Stimulated activated CD4-positive, alpha-beta T cell treated with anti-CD3 and anti-CD28 coated beads, Interleukin-12 subunit alpha, Interleukin-12 subunit beta, amount 100 ng/mL, for 48 hours (primary cell): ENCODE measurements at regions not wholly inside any gene's neighbourhood (a gene's known extent, or its start where the extent isn't known, plus 50 kb on each side); places are given as distances from the start of the nearest gene placed in this dataset.

Experiments
- DNase-seq, 3 donors: peaks; one replicate each; pipeline ENCODE4 v3.0.0-alpha.2; 2020; ENCODE audit warnings: low read depth in 2 of 3, low spot score in 1 of 3

DNA sequence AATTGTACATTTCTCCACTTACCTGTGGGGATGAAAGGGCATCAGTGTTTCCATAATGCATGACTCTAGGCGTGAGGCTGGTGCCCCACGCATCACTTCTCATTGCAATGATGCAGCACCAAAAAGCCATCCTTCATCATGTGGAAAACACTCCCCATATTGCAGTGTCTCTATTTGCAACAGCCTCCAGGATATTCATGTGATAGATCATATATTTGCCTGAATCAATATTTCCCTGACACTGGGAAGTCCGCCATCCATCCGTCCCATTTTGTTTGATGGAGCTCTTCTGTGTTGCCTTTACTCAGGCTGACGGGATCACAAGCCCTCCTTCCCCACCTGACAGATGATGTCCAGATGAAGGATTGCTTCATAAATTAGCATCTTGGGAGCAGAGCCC lies 74.5 kb upstream of the CAMK1G start:
- no peak for DNase-seq

- no peak for DNase-seq
These were observed 73.5 kb upstream of the CAMK1G start for GRCh38 chr1:209510063-209510462.

- no peak for DNase-seq
These were observed 72.3 kb upstream of the CAMK1G start for GRCh38 chr1:209511169-209511568.

DNA sequence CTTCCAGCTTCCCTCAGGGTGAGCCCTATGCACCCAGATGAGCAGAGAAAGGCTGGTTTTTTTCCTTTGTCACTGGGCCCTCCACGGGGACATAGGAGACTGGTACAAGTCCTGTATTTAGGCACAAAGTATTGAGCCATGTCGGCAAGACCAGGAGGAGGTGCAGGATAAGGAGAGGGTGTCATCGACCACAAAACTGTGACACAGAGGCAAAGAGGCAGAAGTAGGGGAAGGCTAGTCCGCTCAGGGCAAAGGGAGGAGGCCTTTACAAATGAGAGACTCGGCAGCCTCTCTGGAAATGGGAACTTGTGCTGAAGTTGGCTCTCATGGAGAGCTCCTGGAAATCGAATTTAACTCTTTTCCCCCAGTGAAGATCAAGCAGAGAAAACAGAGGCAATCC lies 70.7 kb upstream of the CAMK1G start:
- no peak for DNase-seq

DNA sequence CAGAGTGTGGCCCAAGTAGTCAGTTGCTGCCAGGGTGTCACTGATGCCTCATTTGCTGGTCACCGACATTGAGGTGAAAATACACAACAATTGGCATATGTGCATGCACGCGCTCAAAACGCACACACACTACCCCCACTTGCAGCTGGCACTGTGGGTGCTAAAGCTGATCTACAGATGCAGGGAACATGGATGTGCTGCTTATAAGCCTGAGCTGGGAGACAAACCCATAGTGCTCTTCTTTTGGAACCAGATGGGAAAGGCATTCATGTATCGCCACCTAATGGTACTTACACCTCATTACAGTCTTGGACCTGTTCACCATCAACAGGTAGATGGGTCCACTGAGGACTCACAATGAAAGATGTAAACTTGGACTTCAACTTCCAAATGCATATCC lies 70.3 kb upstream of the CAMK1G start:
- DNase-seq = no peak

DNA sequence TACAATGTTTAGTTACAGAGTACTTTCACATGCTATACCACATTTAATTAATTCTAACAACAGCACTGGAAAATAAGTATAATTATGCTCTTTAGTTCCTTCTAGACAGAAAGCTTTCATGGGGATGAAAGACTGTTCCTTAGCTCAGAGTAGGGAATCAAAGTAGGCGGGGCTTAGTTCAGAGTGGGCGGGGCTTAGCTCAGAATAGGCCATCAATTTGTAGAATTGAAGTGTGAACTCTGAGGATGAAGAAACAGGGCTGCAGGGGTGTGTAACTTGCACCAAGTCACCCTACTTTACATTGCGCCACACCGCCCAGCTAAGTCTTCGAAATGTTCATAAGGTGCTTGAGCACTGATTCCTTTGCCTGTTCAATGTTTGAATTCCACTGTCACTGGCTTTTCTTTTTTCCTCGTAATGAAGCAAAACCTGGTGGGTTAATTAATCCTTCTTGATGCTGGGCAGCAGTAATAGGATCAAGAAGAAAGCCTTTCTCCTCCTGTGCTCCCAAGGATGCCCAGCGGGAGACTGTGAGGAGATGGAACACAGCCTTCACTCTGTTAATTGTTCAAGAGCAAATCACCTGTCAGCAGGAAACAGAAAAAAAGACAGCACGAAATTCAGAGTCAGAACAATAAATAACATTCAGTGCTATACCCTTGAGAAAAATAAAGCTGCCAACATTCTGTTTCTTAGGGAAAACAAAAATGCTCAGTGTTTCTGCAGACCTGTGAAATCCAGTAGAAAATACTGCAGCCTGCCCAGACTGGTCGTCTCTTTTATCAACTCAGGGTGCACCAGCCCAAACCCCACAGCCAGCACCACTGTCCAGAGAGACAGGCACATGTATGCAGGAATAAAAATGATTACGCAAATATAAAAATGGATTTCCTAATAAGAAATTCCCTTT lies 66.5 kb upstream of the CAMK1G start:
- no peak for DNase-seq

- no peak for DNase-seq
These were observed 65.8 kb upstream of the CAMK1G start for GRCh38 chr1:209517681-209518050.

DNA sequence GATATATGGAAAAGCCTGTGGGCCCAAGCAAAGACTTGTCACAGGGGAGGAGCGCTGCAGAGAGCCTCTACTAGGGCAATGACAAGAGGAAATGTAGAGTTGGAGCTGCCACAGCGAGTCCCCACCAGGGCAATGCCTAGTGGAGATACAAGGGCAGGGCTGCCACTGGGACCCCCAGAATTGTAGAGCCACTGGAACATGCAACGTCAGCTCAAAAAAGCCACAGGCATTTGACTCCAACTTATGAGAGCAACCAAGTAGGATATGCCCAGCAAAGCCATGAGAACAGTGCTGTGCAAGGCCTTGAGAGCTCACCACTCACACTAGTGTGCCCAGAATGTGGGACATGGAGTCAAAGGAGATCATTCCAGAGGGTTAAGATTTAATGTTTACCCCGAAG lies 63.7 kb upstream of the CAMK1G start:
- DNase-seq = no peak

DNA sequence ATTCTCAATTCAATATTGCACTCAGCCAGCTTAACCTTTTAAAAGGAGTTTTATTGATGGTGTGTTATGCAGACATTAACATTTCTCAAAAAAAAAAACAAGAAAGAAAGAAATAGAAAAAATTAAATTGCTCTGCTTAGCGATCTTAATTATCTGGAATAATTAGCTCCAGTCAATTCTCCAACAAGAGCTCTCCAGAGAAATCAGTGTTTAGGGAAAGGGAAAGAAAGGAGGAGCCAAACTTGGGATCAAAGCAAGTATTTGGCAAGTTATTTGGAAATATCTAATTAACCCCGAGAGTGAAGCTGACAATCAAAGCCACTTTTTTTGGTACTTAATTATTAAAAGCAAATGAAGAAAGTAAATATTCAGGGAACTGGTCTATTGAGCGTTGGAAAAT lies 60.7 kb upstream of the CAMK1G start:
- DNase-seq = no peak

GRCh38 chr1:209526137-209526536 lies 57.4 kb upstream of the CAMK1G start:
- no peak for DNase-seq

DNA sequence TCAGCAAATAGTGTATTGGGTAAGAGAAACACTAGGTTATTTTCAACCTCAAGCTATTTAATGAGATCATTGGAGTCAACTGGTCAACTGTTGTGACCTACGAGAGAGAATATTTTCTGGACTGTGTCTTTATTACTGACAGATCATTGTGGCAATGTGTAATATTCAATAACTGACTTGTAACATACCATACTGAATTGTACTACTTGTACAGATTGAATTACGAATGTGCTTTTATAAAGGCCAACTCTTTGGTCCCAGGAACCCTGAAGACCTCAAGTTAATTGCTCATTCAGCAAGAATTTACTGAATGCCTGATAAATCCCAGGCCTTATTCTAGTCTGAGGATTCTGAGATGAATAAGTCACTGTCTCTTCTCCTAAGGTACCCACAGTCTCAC lies 56.1 kb upstream of the CAMK1G start:
- no peak for DNase-seq

DNA sequence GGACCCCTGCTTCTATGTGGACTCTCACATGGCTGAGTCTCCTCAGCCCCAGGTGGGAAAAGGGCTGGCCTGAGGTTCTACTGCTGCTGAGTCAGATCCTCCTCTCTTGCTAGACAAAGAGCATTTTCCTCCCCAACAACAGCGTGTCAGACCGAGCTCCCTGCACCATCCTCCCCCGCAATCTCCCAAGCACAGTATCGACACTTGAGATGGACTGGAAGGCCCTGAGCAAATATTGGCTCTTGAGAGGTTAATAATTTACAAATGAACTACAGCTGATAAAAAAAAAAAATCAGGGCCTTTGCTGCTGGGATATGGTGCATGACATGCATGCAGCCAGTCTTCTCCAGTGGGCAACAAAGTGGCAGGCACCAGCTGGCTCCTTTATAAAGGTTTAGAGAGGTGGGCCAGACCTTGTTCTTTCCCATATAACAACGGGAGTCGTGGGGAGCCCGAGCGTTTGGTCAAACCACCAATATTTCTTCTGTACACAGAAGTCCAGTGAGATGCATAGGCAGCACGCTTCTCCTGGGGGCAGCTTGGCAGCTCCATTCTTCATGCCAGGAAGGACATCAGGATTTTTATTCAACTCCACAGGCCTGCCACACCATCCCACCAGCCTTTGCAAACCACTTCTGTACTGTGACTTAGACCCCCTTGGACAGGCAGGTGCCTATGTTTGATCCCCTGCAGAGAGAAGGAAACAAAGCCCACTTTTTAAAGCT lies 55.4 kb upstream of the CAMK1G start:
- DNase-seq = no peak

GRCh38 chr1:209529233-209529632 lies 54.3 kb upstream of the CAMK1G start:
- DNase-seq = no peak

- no peak for DNase-seq
These were observed 52.5 kb upstream of the CAMK1G start for GRCh38 chr1:209531006-209531405.

- no peak for DNase-seq
These were observed 52.0 kb upstream of the CAMK1G start for GRCh38 chr1:209531549-209531948.
